Adrenal gland (tissue), 5 donors: ENCODE measurements at regions not wholly inside any gene's neighbourhood (a gene's known extent, or its start where the extent isn't known, plus 50 kb on each side); places are given as distances from the start of the nearest gene placed in this dataset.

Experiments
- CTCF ChIP-seq, 6 experiments: fragments of 450-650 bp in 4 of 6; fragments of 200-600 bp in 2 of 6; sonication (generic) in 1 of 6; IDR thresholded peaks; 1 replicate in 5 of 6; 2 replicates in 1 of 6; pipeline versions ENCODE4 v1.5.1 to v1.8.0; 2016 to 2021; ENCODE audit warnings: antibody characterized with exemption in 6 of 6, mild to moderate bottlenecking in 2 of 6, moderate library complexity in 1 of 6
- POLR2A ChIP-seq, 2 donors: fragments of 450-650 bp; IDR thresholded peaks; one replicate each; pipeline ENCODE4 v1.6.1; 2017; ENCODE audit warnings: antibody characterized with exemption in 2 of 2, mild to moderate bottlenecking in 2 of 2, moderate library complexity in 1 of 2
- donor health status: DM: no; HTN: no; CAD: no.

- TF ChIP-seq CTCF (IDR thresholded peaks at IDR 0.05), result no peak
- TF ChIP-seq POLR2A (IDR thresholded peaks at IDR 0.05), result no peak
These were observed 672.2 kb upstream of the AMOT start for GRCh38 chrX:113512700-113513395.
